ENCODE measurements at regions not wholly inside any gene's neighbourhood (a gene's known extent, or its start where the extent isn't known, plus 50 kb on each side); places are given as distances from the start of the nearest gene placed in this dataset.
A peak's percentile ranks its signal among the peaks of the same experiment; 100 is the strongest.

GRCh38 chr21:19986396-19986795, 1011.8 kb upstream of the NCAM2 start:
- TF ChIP-seq POLR2A (IDR thresholded peaks at IDR 0.05; ENCODE audit: low read length) = no peak

GRCh38 chr21:19987671-19988070, 1010.5 kb upstream of the NCAM2 start:
- TF ChIP-seq POLR2A (IDR thresholded peaks at IDR 0.05; ENCODE audit: low read length) = no peak
- no peak for TF ChIP-seq GATA1 (IDR thresholded peaks at IDR 0.05; ENCODE audit: low read depth, low read length)
- no peak for DNase-seq

More at GRCh38 chr21:19986396-19986795, 1011.8 kb upstream of the NCAM2 start:
- DNase-seq = no peak

- peak; percentile 15 to 55 for DNase-seq
Measured at GRCh38 chr21:19992540-19992939, 1005.7 kb upstream of the NCAM2 start.

GRCh38 chr21:19993268-19993667, 1004.9 kb upstream of the NCAM2 start:
- TF ChIP-seq GATA1 (IDR thresholded peaks at IDR 0.05; ENCODE audit: low read depth, low read length) = no peak
- TF ChIP-seq POLR2A (IDR thresholded peaks at IDR 0.05; ENCODE audit: low read length) = no peak
- DNase-seq = peak in 1 of 2 experiments; percentile 7

More at GRCh38 chr21:19992540-19992939, 1005.7 kb upstream of the NCAM2 start:
- TF ChIP-seq GATA1 (IDR thresholded peaks at IDR 0.05; ENCODE audit: low read depth, low read length) (no peak), POLR2A (IDR thresholded peaks at IDR 0.05; ENCODE audit: low read length) (no peak)

GRCh38 chr21:19995253-19995652, 1003.0 kb upstream of the NCAM2 start:
- TF ChIP-seq GATA1 (IDR thresholded peaks at IDR 0.05; ENCODE audit: low read depth, low read length) (no peak), POLR2A (IDR thresholded peaks at IDR 0.05; ENCODE audit: low read length) (no peak)
- peak; percentile 33 to 50 for DNase-seq

GRCh38 chr21:19998453-19998852, 999.8 kb upstream of the NCAM2 start:
- no peak for TF ChIP-seq POLR2A (IDR thresholded peaks at IDR 0.05; ENCODE audit: low read length)
- no peak for TF ChIP-seq GATA1 (IDR thresholded peaks at IDR 0.05; ENCODE audit: low read depth, low read length)
- no peak for DNase-seq

GRCh38 chr21:19999369-20000272, 998.6 kb upstream of the NCAM2 start:
- TF ChIP-seq POLR2A (IDR thresholded peaks at IDR 0.05; ENCODE audit: low read length) (no peak), GATA1 (IDR thresholded peaks at IDR 0.05; ENCODE audit: low read depth, low read length) (no peak)
- peak; percentile 75 to 83 for DNase-seq

GRCh38 chr21:20004367-20004766, 993.8 kb upstream of the NCAM2 start:
- TF ChIP-seq GATA1 (IDR thresholded peaks at IDR 0.05; ENCODE audit: low read depth, low read length) (no peak), POLR2A (IDR thresholded peaks at IDR 0.05; ENCODE audit: low read length) (no peak)
- no peak for DNase-seq

GRCh38 chr21:20010691-20011200, 987.5 kb upstream of the NCAM2 start:
- no peak for DNase-seq
- no peak for TF ChIP-seq GATA1 (IDR thresholded peaks at IDR 0.05; ENCODE audit: low read depth, low read length)
- no peak for TF ChIP-seq POLR2A (IDR thresholded peaks at IDR 0.05; ENCODE audit: low read length)

- TF ChIP-seq GATA1 (IDR thresholded peaks at IDR 0.05; ENCODE audit: low read depth, low read length) (no peak), POLR2A (IDR thresholded peaks at IDR 0.05; ENCODE audit: low read length) (no peak)
- no peak for DNase-seq
Measured at GRCh38 chr21:20013851-20014250, 984.4 kb upstream of the NCAM2 start.

GRCh38 chr21:20016435-20017005, 981.7 kb upstream of the NCAM2 start:
- no peak for TF ChIP-seq GATA1 (IDR thresholded peaks at IDR 0.05; ENCODE audit: low read depth, low read length)
- no peak for TF ChIP-seq POLR2A (IDR thresholded peaks at IDR 0.05; ENCODE audit: low read length)

GRCh38 chr21:20020026-20020425, 978.2 kb upstream of the NCAM2 start:
- no peak for TF ChIP-seq POLR2A (IDR thresholded peaks at IDR 0.05; ENCODE audit: low read length)
- TF ChIP-seq GATA1 (IDR thresholded peaks at IDR 0.05; ENCODE audit: low read depth, low read length) = no peak
- DNase-seq = no peak

More at GRCh38 chr21:20016435-20017005, 981.7 kb upstream of the NCAM2 start:
- DNase-seq = no peak

- TF ChIP-seq POLR2A (IDR thresholded peaks at IDR 0.05; ENCODE audit: low read length) (no peak), GATA1 (IDR thresholded peaks at IDR 0.05; ENCODE audit: low read depth, low read length) (no peak)
- no peak for DNase-seq
Measured at GRCh38 chr21:20023193-20023592, 975.0 kb upstream of the NCAM2 start.

GRCh38 chr21:20024741-20025140, 973.5 kb upstream of the NCAM2 start:
- no peak for DNase-seq
- no peak for TF ChIP-seq POLR2A (IDR thresholded peaks at IDR 0.05; ENCODE audit: low read length)
